ENCODE measurements at regions not wholly inside any gene's neighbourhood (a gene's known extent, or its start where the extent isn't known, plus 50 kb on each side); places are given as distances from the start of the nearest gene placed in this dataset.
"Not testable (repeated sequence)": the region's sequence is repeated elsewhere in the genome, so short reads cannot be mapped to it uniquely, and the experiment has no call there.

GRCh38 chr5:119987077-119987476, 357.7 kb downstream of the FAM170A start:
- not testable (repeated sequence) for DNase-seq (ENCODE audit: low read depth in 3 of 3, low spot score in 2 of 3)

DNA sequence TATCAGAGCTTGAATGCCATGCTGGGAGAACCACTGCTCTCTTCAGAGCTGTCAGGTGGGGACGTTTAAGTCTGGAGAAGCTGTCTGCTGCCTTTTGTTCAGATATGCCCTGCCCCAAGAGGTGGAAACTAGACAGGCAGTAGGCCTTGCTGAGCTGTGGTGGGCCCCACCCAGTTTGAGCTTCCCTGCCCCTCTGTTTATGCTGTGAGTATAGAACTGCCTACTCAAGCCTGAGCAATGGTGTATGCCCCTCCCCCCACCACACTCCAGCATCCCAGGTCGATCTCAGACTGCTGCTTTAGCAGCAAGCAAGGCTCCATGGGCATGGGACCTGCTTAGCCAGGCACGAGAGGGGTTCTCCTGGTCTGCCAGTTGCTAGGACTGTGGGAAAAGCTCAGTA, 362.3 kb downstream of the FAM170A start:
- no peak for DNase-seq (ENCODE audit: low read depth in 3 of 3, low spot score in 2 of 3)

DNA sequence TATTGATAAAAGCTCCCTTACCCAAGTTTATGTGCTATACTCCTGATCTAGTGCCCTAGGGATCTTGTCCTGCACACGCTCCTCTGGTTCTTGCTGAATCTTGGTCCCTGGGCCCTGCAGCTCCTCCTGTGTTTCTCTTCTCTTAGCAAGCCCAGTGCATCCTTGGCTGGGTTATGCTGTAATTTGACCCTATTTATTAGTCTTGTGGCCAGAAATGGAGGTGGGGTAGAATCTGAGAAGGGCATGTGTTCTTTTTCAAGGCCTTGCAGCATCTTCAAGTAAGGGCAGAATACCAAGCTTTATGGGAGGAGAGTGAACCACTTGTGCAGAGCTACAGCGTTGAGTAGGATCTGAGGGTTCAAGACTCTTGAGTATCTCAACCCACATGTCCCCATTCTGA, 366.8 kb downstream of the FAM170A start:
- no peak for DNase-seq (ENCODE audit: low read depth in 3 of 3, low spot score in 2 of 3)

DNA sequence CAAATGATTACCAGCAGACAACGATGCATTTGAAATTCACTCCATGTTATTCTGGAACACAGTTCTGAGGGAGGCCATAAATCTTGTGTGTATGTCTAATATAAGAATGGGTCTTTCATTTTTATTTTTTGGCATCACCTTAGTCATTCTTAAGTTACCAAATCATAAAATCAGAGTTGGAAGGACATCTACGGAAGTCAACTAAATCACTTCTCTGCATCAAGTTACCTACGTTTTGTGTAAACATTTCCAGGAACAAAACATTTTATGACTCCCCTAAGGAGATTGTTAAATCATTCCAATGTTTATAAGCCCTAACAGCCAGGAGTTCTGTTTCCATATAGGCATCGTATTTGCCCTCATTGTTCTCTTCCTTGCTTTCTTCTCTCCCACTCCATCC, 378.2 kb downstream of the FAM170A start:
- DNase-seq (ENCODE audit: low read depth in 3 of 3, low spot score in 2 of 3), result no peak

DNA sequence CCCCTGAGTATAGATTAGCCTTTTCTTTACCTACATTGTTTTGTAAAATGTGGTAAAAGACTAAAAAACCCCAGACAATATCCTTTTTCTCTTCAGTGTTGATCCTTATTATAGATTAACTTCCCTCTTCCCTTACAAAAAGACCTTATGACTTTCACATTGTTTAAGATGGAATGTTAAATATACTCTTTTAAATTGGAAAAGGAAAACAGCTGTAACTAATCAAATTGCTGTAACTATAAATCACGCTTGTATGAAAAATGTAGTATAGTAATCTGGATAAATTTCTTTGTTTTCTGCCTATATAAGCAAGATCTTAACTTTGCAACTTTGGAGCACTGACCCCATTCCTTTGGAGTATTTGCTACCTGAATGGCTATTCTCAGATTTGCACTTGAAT, 383.1 kb downstream of the FAM170A start:
- no peak for DNase-seq (ENCODE audit: low read depth in 3 of 3, low spot score in 2 of 3)

DNA sequence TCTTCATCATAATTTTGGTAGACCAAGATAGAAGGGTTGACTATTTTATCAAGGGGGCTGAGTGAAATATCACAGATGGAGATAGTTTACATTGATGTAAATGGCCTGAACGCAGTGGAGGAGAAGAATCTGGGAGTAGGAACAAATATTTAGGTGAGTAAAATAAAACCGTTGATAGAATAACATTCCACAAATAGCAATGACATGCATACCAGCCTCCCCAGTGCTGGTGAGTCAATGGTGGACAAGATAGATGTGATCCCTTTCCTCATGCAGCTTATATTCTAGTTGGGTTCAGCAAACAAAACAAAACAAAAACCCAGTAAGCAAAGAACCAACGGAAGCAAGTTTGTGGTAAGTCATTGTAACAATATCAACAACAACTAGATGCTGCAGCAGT, 385.2 kb downstream of the FAM170A start:
- DNase-seq (ENCODE audit: low read depth in 3 of 3, low spot score in 2 of 3), result no peak

DNA sequence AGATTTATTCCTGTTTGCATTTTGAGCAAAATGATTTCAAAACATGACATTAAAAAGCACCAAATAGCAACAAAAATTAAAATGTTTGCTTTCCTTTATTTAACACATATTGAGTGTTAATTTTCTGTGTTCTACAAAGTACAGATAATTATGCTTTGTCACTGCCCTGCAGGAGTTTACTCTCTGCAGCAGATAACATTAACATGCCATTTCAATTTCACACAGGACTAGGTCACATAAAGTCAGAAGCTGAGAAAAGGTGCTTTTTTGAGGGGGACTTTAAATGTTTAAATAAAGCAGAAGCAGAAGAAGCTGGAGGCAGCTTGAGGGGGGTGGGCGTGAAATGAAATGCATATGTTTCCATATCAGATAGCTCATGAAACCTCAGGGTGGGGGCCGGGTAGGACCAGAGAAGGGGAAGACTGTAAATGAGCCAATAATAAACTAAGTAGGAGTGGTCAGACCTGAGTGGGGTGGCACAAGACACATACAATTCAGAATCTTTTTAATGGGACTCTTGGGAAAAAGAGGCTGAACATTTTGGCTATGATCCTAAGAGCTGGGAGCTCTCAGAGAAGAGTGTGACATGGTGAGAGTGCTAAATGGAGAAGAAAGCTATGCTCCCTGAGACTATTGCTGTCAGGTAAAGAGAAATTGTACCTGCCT, 387.5 kb downstream of the FAM170A start:
- no peak for DNase-seq (ENCODE audit: low read depth in 3 of 3, low spot score in 2 of 3)

GRCh38 chr5:120017513-120017912, 388.2 kb downstream of the FAM170A start:
- no peak for DNase-seq (ENCODE audit: low read depth in 3 of 3, low spot score in 2 of 3)

DNA sequence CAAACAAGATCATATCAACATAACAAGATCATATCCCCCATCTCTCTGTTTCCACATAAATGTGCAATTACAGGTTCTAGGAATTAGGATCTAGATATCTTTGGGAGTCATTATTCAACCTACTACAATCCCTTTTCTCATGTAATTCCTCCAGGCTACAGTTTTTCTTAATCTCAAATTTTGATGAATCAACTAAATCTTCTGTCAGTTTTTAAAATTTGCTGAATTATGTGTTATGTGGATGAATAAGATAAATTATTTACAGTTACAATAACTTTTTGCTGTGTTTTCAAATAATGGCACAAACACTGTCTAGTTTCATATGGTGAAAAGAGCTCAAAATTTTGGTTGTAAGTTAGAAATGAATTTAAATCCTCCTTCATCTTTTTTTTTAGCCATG, 405.8 kb downstream of the FAM170A start:
- no peak for DNase-seq (ENCODE audit: low read depth in 3 of 3, low spot score in 2 of 3)

GRCh38 chr5:120035815-120036577, 406.6 kb downstream of the FAM170A start:
- no peak for DNase-seq (ENCODE audit: low read depth in 3 of 3, low spot score in 2 of 3)

GRCh38 chr5:120037451-120037850, 408.1 kb downstream of the FAM170A start:
- no peak for DNase-seq (ENCODE audit: low read depth in 3 of 3, low spot score in 2 of 3)

- no peak for DNase-seq (ENCODE audit: low read depth in 3 of 3, low spot score in 2 of 3)
Observed at GRCh38 chr5:120039111-120039510, 409.8 kb downstream of the FAM170A start.

DNA sequence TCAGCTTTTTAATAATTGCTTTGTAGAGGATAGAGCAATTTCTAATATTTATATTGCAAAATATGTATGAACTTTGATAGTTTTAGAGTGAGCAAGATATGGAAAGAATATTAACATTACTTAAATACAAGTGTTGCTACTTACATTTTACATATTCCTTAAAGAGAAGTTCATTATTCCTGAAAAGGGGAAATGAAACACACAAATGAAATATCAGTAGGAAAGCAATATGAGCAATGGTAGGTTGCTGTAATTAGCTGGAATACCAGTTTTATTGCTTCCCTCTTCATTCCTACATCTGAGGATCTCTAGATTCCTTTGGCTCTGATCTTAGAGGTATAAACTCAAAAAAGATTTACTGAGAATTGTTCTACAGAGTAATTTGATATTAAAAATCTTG, 414.1 kb downstream of the FAM170A start:
- no peak for DNase-seq (ENCODE audit: low read depth in 3 of 3, low spot score in 2 of 3)

DNA sequence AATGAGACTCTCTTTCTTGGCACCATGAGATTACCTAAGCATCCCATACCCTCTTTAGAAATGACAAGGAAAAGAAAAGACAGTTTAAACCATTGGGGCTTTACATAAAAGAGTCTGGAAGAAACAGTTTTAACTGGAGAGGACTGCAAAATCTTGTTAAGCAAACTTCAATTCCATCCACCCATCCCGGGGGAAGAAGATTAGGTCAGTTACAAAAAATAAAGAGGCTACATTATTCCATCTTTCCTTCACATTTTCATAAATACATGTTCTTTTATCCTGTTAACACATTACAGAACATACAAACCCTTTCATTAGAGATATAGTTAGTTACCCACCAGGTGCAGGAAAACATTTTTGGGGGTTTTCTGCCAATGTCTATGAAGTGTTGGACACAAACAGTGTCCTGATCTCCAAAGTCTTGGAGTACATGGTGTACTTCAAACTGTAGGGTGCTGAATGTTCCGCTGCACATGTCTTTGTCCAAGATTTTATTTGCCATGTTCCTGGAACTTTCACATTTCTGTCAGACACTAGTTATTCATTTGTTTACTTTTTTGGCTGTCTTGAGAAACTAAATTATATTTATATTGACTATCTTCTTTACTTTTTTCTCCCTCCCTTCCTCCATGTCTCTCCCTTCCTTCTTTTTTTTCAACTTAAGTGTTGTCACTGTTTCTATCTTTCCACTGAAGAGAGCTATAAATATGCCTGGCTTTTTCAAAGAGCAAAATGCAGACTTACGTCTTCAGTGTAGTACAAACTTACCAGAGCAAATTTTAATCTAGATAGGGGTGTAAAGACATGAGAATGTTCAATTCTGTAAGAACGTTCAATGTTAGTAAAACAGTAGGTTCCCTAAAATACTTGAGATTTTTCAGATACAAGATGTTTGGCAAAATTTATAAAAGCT, 410.9 kb upstream of the PRR16 start:
- no peak for DNase-seq (ENCODE audit: low read depth in 3 of 3, low spot score in 2 of 3)

- DNase-seq (ENCODE audit: low read depth in 3 of 3, low spot score in 2 of 3), result no peak
Observed at GRCh38 chr5:120053841-120054240, 410.3 kb upstream of the PRR16 start.

DNA sequence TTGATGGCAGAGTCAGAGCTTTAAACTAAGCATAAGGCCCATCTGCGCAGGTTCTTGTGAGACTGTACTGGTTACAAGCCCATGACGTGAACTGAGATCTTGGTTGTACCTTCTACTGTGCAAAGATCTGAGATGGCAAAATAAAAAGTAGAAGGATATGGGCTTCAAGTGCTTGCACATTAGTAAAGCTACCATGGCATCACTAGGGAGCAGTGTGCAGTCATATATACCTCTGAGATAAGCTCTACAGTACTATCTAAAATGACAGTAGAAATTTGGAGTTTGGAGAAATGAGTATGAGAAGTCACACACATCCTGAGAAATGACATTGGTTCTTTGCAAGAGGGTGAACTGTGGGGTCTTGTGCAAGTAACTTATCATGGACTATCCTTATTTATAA, 408.2 kb upstream of the PRR16 start:
- no peak for DNase-seq (ENCODE audit: low read depth in 3 of 3, low spot score in 2 of 3)

- no peak for DNase-seq (ENCODE audit: low read depth in 3 of 3, low spot score in 2 of 3)
Observed at GRCh38 chr5:120062515-120062917, 401.6 kb upstream of the PRR16 start.

DNA sequence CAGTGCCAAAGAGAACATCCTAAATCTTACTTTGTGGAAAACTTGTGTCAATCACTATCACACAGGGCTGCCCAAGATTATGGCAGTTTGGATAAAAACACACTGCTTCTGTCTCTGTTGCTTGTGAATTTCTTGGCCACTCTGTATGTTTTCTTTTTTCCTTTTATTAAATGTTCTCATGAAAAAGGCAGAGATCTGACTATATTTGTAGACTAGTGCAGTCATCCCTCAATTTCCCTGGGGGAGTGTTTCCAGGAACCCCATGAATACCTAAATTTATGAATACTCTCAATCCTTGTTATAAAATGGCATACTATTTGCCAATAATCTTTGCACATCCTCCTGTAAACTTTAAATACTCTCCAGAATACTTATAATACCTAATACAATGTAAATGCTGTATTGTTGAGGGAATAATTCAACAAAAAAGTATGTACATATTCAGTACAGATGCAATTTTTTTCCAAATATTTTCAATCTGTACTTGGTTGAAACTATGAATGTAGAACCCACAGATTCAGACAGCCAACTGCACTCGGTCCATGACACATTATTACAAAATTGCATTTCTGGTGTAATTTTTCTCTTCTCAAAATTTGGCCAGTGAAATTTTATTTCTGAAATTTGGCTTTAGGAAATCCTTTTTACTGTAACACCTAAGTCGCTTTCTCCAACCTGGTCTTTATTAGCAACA, 391.9 kb upstream of the PRR16 start:
- DNase-seq (ENCODE audit: low read depth in 3 of 3, low spot score in 2 of 3), result no peak

DNA sequence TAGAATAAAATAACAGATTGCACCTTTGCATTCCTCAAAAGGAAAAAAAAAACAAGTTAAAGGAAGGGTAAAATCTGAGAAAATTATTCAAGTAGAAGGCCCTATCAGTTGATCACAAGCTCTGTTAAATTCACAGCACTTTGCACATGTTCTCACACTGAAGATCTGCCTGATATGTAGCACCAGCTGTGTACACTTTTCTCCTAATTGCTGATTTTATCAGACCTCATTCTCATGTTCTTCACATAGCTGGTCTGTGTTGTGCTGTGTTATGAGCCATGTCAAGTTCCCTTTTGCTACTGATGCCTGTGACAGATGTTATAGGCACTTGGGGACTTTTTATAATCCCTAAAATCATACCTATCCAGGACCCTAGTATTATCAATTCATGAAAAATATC, 390.4 kb upstream of the PRR16 start:
- no peak for DNase-seq (ENCODE audit: low read depth in 3 of 3, low spot score in 2 of 3)

DNA sequence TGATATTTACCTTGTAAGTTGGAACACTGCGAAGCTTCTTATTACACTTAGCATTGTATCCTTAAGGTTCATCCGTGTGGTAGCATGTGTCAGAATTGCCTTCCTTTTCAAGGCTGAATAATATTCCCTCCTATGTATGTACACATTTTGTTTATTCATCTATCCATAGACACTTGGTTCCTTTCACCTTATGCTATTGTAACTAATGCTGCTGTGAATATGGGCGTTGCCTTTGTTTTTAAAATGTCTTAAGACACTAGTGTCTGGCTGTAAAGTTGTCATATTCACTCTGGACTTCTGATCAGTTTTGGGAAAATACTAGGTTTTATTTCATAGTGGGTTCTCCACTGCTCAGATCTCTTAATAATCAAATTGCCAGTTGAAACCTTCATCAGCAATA, 383.3 kb upstream of the PRR16 start:
- no peak for DNase-seq (ENCODE audit: low read depth in 3 of 3, low spot score in 2 of 3)

Data from right renal cortex interstitium (tissue), 3 donors.